Iris pigment epithelial cell (primary cell): ENCODE measurements at regions not wholly inside any gene's neighbourhood (a gene's known extent, or its start where the extent isn't known, plus 50 kb on each side); places are given as distances from the start of the nearest gene placed in this dataset.
"Not testable (repeated sequence)": the region's sequence is repeated elsewhere in the genome, so short reads cannot be mapped to it uniquely, and the experiment has no call there.

ENCODE experiments used
- DNase-seq: peaks from one replicate; pipeline ENCODE4 v3.0.0-alpha.2; 2011; ENCODE audit warnings: low read depth

- no peak for DNase-seq
Observed at GRCh38 chr1:5140962-5141361, 486.6 kb downstream of the AJAP1 start.

GRCh38 chr1:5140136-5140535, 485.7 kb downstream of the AJAP1 start:
- DNase-seq = no peak

GRCh38 chr1:5129746-5130355, 475.4 kb downstream of the AJAP1 start:
- no peak for DNase-seq

- DNase-seq = no peak
Observed at GRCh38 chr1:5125208-5125607, 470.8 kb downstream of the AJAP1 start.

- no peak for DNase-seq
Observed at GRCh38 chr1:5120559-5120958, 466.1 kb downstream of the AJAP1 start.

- no peak for DNase-seq
Observed at GRCh38 chr1:5119366-5120234, 465.2 kb downstream of the AJAP1 start.

GRCh38 chr1:5118771-5119170, 464.4 kb downstream of the AJAP1 start:
- not testable (repeated sequence) for DNase-seq

- not testable (repeated sequence) for DNase-seq
Observed at GRCh38 chr1:5118292-5118691, 463.9 kb downstream of the AJAP1 start.

GRCh38 chr1:5111581-5111980, 457.2 kb downstream of the AJAP1 start:
- DNase-seq = no peak

- no peak for DNase-seq
Observed at GRCh38 chr1:5110508-5110907, 456.1 kb downstream of the AJAP1 start.

GRCh38 chr1:5109633-5110032, 455.2 kb downstream of the AJAP1 start:
- DNase-seq = no peak

- DNase-seq = no peak
Observed at GRCh38 chr1:5108740-5109139, 454.3 kb downstream of the AJAP1 start.

- no peak for DNase-seq
Observed at GRCh38 chr1:5105744-5106143, 451.3 kb downstream of the AJAP1 start.

- no peak for DNase-seq
Observed at GRCh38 chr1:5099558-5099957, 445.1 kb downstream of the AJAP1 start.

GRCh38 chr1:5098981-5099385, 444.6 kb downstream of the AJAP1 start:
- DNase-seq = no peak

GRCh38 chr1:5093042-5093441, 438.6 kb downstream of the AJAP1 start:
- DNase-seq = no peak

GRCh38 chr1:5084676-5085075, 430.3 kb downstream of the AJAP1 start:
- no peak for DNase-seq

- DNase-seq = no peak
Observed at GRCh38 chr1:5067246-5067645, 412.8 kb downstream of the AJAP1 start.

GRCh38 chr1:5053744-5054143, 399.3 kb downstream of the AJAP1 start:
- DNase-seq = no peak

- no peak for DNase-seq
Observed at GRCh38 chr1:5029136-5029535, 374.7 kb downstream of the AJAP1 start.

GRCh38 chr1:5012249-5012648, 357.8 kb downstream of the AJAP1 start:
- no peak for DNase-seq

- DNase-seq = no peak
Observed at GRCh38 chr1:5010656-5011055, 356.2 kb downstream of the AJAP1 start.

- no peak for DNase-seq
Observed at GRCh38 chr1:5010236-5010635, 355.8 kb downstream of the AJAP1 start.
